ENCODE measurements at regions not wholly inside any gene's neighbourhood (a gene's known extent, or its start where the extent isn't known, plus 50 kb on each side); places are given as distances from the start of the nearest gene placed in this dataset.

DNA sequence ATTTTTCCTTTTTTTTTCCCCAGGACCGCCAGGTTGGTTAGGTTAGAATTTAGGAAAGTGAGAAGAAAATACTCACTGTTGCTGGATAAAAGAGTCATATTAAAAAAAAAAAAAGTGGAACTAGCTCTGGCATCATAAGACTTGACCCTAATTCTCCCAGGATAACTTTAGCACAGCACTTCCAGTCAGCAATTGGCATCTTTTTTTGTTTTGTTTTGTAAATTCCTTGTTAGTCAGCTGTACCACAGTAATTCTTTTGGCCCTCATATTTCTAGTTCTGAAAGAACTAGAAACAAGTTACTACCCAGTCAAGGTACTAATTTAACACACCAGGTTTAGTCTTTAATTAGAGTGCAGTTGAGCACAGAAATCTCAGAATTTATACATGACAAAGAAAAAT, 873.5 kb upstream of the POU3F3 start:
- H4K8ac ChIP-seq (ENCODE audit: extremely low read depth, insufficient read depth, low read length) = no peak overlapping the region
- no peaks in the 10 kb centered on the region for H3K23me2 ChIP-seq (ENCODE audit: low read depth, low read length)
- DNase-seq (ENCODE audit: low read depth in 1 of 2, low spot score in 2 of 2) (no peak), FAIRE-seq (no peak)
- H3K4me2 ChIP-seq (ENCODE audit: insufficient read depth in 1 of 2, low read depth in 2 of 2, low read length in 2 of 2) = no peak overlapping the region
- no peak overlapping the region for H2BK15ac ChIP-seq (ENCODE audit: low read length)
- no peak overlapping the region for H3K27ac ChIP-seq (ENCODE audit: low read depth, low read length)
- H3K23ac ChIP-seq (ENCODE audit: insufficient read length) = no peak overlapping the region
- WGBS, 2 experiments (ENCODE audit: extremely low coverage in 1 of 2, insufficient coverage in 1 of 2, insufficient read length in 1 of 2, insufficient replicate concordance in 2 of 2, low coverage in 1 of 2, low lambda C conversion rate in 2 of 2, missing lambda C conversion rate in 1 of 2) = 72% methylated on average over 1 of the region's 1 CpG; no CpG with 5 or more reads in 1 of the 2 experiments
- H3K36me3 ChIP-seq (ENCODE audit: control insufficient read depth in 2 of 4, insufficient read depth in 4 of 4, low read length in 3 of 4) = no peaks in the 10 kb centered on the region
- H3K14ac ChIP-seq (ENCODE audit: insufficient read length) = no peak overlapping the region
- H4K20me1 ChIP-seq (replicated peaks in 1 of 2; ENCODE audit: control insufficient read depth in 1 of 2, insufficient read depth in 2 of 2, low read length in 2 of 2) = no peaks in the 10 kb centered on the region
- no peak overlapping the region for H2BK120ac ChIP-seq (replicated peaks; ENCODE audit: low read depth, low read length)
- no peak overlapping the region for H2BK20ac ChIP-seq (ENCODE audit: low read length)
- H3K27me3 ChIP-seq (replicated peaks in 1 of 4; ENCODE audit: control insufficient read depth in 3 of 4, extremely low read depth in 1 of 4, insufficient read depth in 3 of 4, low read length in 3 of 4) = no peaks in the 10 kb centered on the region
- ChIA-PET CTCF (ENCODE audit: partially characterized antibody) (no interaction called here), POLR2A (ENCODE audit: partially characterized antibody) (interaction anchor here (0.6 kb wide), 1 partner anchor 13 kb away, joined by 3 read pairs; no protein-coding TSS in a partner anchor)
- no peak overlapping the region for H3K56ac ChIP-seq (replicated peaks; ENCODE audit: insufficient read length, low read depth, low read length)
- no peak overlapping the region for H3K4me3 ChIP-seq (ENCODE audit: extremely low read depth in 1 of 4, insufficient read depth in 2 of 4, low read depth in 3 of 4, low read length in 4 of 4)
- no peak overlapping the region for H2BK5ac ChIP-seq (ENCODE audit: low read depth, low read length)
- no peak overlapping the region for H3K9ac ChIP-seq (replicated peaks in 1 of 4; ENCODE audit: extremely low read depth in 1 of 4, low read depth in 3 of 4, low read length in 3 of 4)
- no peak overlapping the region for H3K18ac ChIP-seq (ENCODE audit: extremely low read depth, low read length)
- H3K4ac ChIP-seq (replicated peaks; ENCODE audit: insufficient read length, low read depth, low read length) = no peak overlapping the region
- no peak overlapping the region for H2BK12ac ChIP-seq (ENCODE audit: low read depth, low read length)
- H3K9me3 ChIP-seq (ENCODE audit: insufficient read depth in 2 of 2, low read depth in 1 of 2, low read length in 1 of 2) = no peaks in the 10 kb centered on the region
- H2AFZ ChIP-seq (ENCODE audit: low read length) = no peak overlapping the region
- no peaks in the 10 kb centered on the region for H3K79me1 ChIP-seq (ENCODE audit: low read depth, low read length)
- TF ChIP-seq SP1 (IDR thresholded peaks at IDR 0.05; ENCODE audit: low read depth, low read length) = no peak
- no peak for TF ChIP-seq SP4 (IDR thresholded peaks at IDR 0.05; ENCODE audit: low read length)
- no peak for TF ChIP-seq SIN3A (conservative IDR thresholded peaks at IDR 0.05 in 1 of 2, IDR thresholded peaks at IDR 0.05 in 1 of 2; ENCODE audit: low read depth in 1 of 2, low read length in 2 of 2)
- TF ChIP-seq TBP (IDR thresholded peaks at IDR 0.05; ENCODE audit: low read depth, low read length) = no peak
- TF ChIP-seq EP300 (IDR thresholded peaks at IDR 0.05; ENCODE audit: borderline replicate concordance in 1 of 2, low read depth in 2 of 2, low read length in 2 of 2) = no peak
- H3K79me2 ChIP-seq (ENCODE audit: control insufficient read depth in 1 of 2, insufficient read depth in 2 of 2, low read length in 2 of 2) = no peaks in the 10 kb centered on the region
- H4K5ac ChIP-seq (ENCODE audit: insufficient read length, low read depth, low read length) = no peak overlapping the region
- no peak overlapping the region for H4K91ac ChIP-seq (replicated peaks; ENCODE audit: insufficient read length, low read length)
- no peak overlapping the region for H2AK5ac ChIP-seq (ENCODE audit: low read depth, low read length)
- no peaks in the 10 kb centered on the region for H3K4me1 ChIP-seq (replicated peaks in 1 of 4; ENCODE audit: control insufficient read depth in 3 of 4, insufficient read depth in 4 of 4, low read length in 3 of 4)

Data from H1 (cell line).